Transverse colon (tissue), 4 donors: ENCODE measurements at regions not wholly inside any gene's neighbourhood (a gene's known extent, or its start where the extent isn't known, plus 50 kb on each side); places are given as distances from the start of the nearest gene placed in this dataset.

Experiments used
- POLR2A ChIP-seq: fragments of 450-650 bp; IDR thresholded peaks from one replicate; pipeline ENCODE4 v1.6.1; 2016; ENCODE audit warnings: antibody characterized with exemption, mild to moderate bottlenecking, moderate library complexity
- POLR2AphosphoS5 ChIP-seq, 3 donors: sonication (generic); formaldehyde crosslinking; IDR thresholded peaks; one replicate each; pipeline ENCODE4 v1.6.1; 2016; ENCODE audit warnings: antibody characterized with exemption in 3 of 3
- TF ChIP-seq, protein P1 (sequence below), 5 experiments: fragments of 200-600 bp in 3 of 5; fragments of 450-650 bp in 2 of 5; sonication (generic) in 3 of 5; IDR thresholded peaks; 1 replicate in 2 of 5; 2 replicates in 3 of 5; pipeline ENCODE4 v1.5.1; 2016 to 2017; ENCODE audit warnings: antibody characterized with exemption in 5 of 5, inconsistent platforms in 3 of 5, mild to moderate bottlenecking in 2 of 5, moderate library complexity in 1 of 5

DNA sequence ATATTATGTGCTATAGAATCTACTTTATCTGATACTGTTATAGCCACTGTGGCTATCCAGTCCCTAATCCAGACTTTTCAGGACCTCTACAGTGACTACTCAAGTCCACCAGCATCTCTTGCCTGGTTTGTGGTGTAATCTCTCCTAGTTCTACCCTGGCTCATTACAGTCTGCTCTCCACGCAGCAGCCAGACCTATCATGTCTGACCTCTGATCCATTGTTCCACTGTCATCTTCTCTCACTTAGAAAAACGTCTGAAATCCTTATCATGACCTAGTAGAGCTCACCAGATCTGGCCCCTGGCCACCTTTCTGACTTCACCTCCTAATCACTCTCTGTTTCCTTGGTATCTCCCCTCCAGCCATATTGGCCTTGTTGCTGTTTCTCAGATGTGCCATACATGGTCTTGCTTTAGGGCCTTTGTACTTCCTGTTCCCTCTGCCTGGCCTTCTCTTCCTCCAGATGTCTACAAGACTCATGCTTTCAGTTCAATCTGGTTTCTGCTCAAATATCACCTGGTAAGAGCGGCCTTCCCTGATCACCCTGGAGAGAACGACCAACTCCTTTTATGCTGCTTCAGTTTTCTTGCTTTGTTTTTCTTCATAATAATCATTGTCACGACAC, 475.5 kb downstream of the AACS start:
- TF ChIP-seq, protein P1, sequence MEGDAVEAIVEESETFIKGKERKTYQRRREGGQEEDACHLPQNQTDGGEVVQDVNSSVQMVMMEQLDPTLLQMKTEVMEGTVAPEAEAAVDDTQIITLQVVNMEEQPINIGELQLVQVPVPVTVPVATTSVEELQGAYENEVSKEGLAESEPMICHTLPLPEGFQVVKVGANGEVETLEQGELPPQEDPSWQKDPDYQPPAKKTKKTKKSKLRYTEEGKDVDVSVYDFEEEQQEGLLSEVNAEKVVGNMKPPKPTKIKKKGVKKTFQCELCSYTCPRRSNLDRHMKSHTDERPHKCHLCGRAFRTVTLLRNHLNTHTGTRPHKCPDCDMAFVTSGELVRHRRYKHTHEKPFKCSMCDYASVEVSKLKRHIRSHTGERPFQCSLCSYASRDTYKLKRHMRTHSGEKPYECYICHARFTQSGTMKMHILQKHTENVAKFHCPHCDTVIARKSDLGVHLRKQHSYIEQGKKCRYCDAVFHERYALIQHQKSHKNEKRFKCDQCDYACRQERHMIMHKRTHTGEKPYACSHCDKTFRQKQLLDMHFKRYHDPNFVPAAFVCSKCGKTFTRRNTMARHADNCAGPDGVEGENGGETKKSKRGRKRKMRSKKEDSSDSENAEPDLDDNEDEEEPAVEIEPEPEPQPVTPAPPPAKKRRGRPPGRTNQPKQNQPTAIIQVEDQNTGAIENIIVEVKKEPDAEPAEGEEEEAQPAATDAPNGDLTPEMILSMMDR (IDR thresholded peaks at IDR 0.05), result no peak
- TF ChIP-seq POLR2AphosphoS5 (IDR thresholded peaks at IDR 0.05) (no peak), POLR2A (no peak)
